ENCODE measurements at regions not wholly inside any gene's neighbourhood (a gene's known extent, or its start where the extent isn't known, plus 50 kb on each side); places are given as distances from the start of the nearest gene placed in this dataset.

DNA sequence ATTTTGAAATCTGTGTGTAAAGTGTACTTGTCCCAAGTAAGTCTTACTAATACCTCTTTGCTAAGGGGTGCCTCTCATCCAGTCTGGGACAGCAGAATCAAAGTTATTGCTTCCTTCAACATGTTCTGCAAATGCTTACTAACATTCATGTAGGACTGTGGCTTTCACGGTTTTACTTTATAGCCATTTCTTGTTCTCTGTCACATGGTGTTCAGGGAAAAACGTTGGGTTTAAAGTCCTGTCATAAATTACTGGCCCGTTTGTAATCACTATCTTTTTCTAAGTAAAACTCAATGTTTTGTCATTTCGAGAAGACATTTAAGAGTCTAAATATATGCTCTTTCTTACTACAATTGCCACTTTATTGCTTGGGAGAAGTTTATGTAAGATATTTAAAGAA, 321.1 kb downstream of the STIM2 start:
- no peak for DNase-seq (ENCODE audit: low read depth, low spot score)
- no peak overlapping the region for H3K4me3 ChIP-seq (ENCODE audit: low read depth, low read length)
- POLR2A ChIA-PET = no interaction called here
- TF ChIP-seq, protein P1, sequence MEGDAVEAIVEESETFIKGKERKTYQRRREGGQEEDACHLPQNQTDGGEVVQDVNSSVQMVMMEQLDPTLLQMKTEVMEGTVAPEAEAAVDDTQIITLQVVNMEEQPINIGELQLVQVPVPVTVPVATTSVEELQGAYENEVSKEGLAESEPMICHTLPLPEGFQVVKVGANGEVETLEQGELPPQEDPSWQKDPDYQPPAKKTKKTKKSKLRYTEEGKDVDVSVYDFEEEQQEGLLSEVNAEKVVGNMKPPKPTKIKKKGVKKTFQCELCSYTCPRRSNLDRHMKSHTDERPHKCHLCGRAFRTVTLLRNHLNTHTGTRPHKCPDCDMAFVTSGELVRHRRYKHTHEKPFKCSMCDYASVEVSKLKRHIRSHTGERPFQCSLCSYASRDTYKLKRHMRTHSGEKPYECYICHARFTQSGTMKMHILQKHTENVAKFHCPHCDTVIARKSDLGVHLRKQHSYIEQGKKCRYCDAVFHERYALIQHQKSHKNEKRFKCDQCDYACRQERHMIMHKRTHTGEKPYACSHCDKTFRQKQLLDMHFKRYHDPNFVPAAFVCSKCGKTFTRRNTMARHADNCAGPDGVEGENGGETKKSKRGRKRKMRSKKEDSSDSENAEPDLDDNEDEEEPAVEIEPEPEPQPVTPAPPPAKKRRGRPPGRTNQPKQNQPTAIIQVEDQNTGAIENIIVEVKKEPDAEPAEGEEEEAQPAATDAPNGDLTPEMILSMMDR (IDR thresholded peaks at IDR 0.05; ENCODE audit: insufficient read depth, low read length, missing control alignments) = no peak
- CTCF ChIA-PET = no interaction called here

DNA sequence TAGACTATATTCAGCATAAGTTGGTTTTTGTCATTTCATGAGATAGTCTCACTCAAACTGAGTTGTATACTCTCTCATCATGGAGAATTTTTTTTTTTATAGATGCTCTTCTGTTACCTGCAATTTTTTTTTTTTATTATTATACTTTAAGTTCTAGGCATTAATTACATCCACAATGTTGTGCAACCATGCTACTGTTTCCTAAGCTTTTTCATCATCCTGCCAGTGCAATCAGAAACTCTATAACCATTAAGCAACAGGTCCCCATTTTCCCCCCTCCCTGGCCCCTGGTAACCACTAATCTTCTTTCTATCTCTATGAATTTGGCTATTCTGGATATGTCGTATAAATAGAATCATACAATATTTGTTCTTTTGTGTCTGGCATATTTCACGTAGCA, 321.6 kb downstream of the STIM2 start:
- CTCF ChIA-PET = no interaction called here
- POLR2A ChIA-PET = no interaction called here
- H3K4me3 ChIP-seq (ENCODE audit: low read depth, low read length) = no peak overlapping the region
- no peak for DNase-seq (ENCODE audit: low read depth, low spot score)
- TF ChIP-seq, protein P1 (IDR thresholded peaks at IDR 0.05; ENCODE audit: insufficient read depth, low read length, missing control alignments) = no peak

DNA sequence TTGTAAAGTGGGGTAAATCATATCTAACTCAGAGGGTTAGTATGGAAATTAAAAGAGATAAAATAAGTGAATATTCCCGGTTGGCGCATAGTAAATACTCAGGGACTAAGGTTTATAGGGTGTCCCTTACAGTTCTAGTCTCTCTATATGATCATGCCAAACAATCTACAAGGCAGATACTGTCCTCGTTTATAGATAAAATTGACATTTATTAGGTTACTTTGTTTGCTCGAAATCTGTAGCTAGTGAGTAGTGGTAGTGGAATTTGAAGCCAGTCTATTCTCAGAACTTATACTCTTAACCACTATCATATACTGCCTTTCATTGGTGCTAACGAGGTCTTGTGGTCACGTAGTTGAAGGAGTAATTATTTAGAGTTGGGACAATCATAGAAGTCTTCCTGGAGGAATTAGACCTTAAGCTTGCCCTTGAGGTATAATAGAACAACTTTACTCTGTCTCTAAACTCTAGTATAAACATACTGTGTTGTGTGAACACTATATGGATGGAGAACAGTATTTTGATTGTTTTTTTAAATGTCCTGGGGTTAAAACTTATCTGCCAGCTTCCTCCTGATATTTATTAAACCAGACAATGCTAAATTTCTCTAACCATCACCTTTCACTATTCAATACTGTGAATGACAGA, 324.0 kb downstream of the STIM2 start:
- DNase-seq (ENCODE audit: low read depth, low spot score) = no peak
- POLR2A ChIA-PET = no interaction called here
- H3K4me3 ChIP-seq (ENCODE audit: low read depth, low read length) = no peak overlapping the region
- TF ChIP-seq, protein P1 (IDR thresholded peaks at IDR 0.05; ENCODE audit: insufficient read depth, low read length, missing control alignments) = no peak
- CTCF ChIA-PET = no interaction called here

DNA sequence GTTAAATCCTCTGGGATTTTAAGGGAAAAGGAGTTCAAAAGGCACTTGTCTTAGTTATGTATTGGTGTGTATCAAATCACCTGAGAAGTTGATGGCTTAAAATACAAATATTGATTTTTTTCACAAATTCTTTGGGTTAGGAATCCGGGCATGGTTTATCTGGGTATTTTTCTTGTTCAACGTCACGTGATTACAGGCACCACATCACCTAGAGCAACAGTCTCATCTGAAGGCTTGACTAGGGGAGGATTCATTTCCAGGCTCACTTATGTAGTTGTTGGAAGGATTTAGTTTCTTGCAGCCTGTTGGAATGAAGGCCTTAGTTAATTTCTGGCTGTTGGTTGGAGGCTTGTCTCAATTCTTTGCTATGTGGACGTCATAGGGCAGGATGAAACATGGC, 326.1 kb downstream of the STIM2 start:
- no peak overlapping the region for H3K4me3 ChIP-seq (ENCODE audit: low read depth, low read length)
- POLR2A ChIA-PET = no interaction called here
- CTCF ChIA-PET = no interaction called here
- TF ChIP-seq, protein P1 (IDR thresholded peaks at IDR 0.05; ENCODE audit: insufficient read depth, low read length, missing control alignments) = no peak
- no peak for DNase-seq (ENCODE audit: low read depth, low spot score)

GRCh38 chr4:27187786-27188185, 327.1 kb downstream of the STIM2 start:
- no peak overlapping the region for H3K4me3 ChIP-seq (ENCODE audit: low read depth, low read length)
- DNase-seq (ENCODE audit: low read depth, low spot score) = no peak
- CTCF ChIA-PET = no interaction called here
- TF ChIP-seq, protein P1 (IDR thresholded peaks at IDR 0.05; ENCODE audit: insufficient read depth, low read length, missing control alignments) = no peak
- POLR2A ChIA-PET = no interaction called here

GRCh38 chr4:27189683-27190082, 329.0 kb downstream of the STIM2 start:
- no peak overlapping the region for H3K4me3 ChIP-seq (ENCODE audit: low read depth, low read length)
- ChIA-PET CTCF (no interaction called here), POLR2A (no interaction called here)
- TF ChIP-seq, protein P1 (IDR thresholded peaks at IDR 0.05; ENCODE audit: insufficient read depth, low read length, missing control alignments) = no peak
- no peak for DNase-seq (ENCODE audit: low read depth, low spot score)
